Progenitor cell of endocrine pancreas (in vitro differentiated cells): ENCODE measurements at regions not wholly inside any gene's neighbourhood (a gene's known extent, or its start where the extent isn't known, plus 50 kb on each side); places are given as distances from the start of the nearest gene placed in this dataset.
"Not testable (repeated sequence)": the region's sequence is repeated elsewhere in the genome, so short reads cannot be mapped to it uniquely, and the experiment has no call there.

Experiments used
- DNase-seq: peaks from one replicate; pipeline ENCODE4 v3.0.0; 2021; ENCODE audit warnings: low spot score; ENCODE audit not compliant: unreplicated experiment
- H3K27ac Mint-ChIP-seq: 2 replicates; pipeline ENCODE4 v1.8.0; 2021; ENCODE audit warnings: mild to moderate bottlenecking, moderate library complexity, mixed read lengths
- H3K27me3 Mint-ChIP-seq: 2 replicates; pipeline ENCODE4 v1.8.0; 2021; ENCODE audit warnings: mixed read lengths
- H3K36me3 Mint-ChIP-seq: 2 replicates; pipeline ENCODE4 v1.8.0; 2022; ENCODE audit warnings: mixed read lengths; ENCODE audit not compliant: insufficient read depth
- H3K4me1 Mint-ChIP-seq: 2 replicates; pipeline ENCODE4 v1.8.0; 2021; ENCODE audit warnings: low read depth, mixed read lengths
- H3K4me3 Mint-ChIP-seq: 2 replicates; pipeline ENCODE4 v1.8.0; 2021; ENCODE audit warnings: low read depth, mild to moderate bottlenecking, moderate library complexity, mixed read lengths
- H3K9me3 Mint-ChIP-seq: 2 replicates; pipeline ENCODE4 v1.8.0; 2021; ENCODE audit warnings: low read depth, mixed read lengths
- CTCF ChIP-seq: fragments of 200-600 bp; sonication (generic); IDR thresholded peaks from one replicate; pipeline ENCODE4 v1.5.0; 2021; ENCODE audit warnings: antibody characterized with exemption, mild to moderate bottlenecking; ENCODE audit not compliant: unreplicated experiment

GRCh38 chr6:13874191-13874549, 50.6 kb upstream of the RNF182 start:
- DNase-seq = no peak
- H3K27ac Mint-ChIP-seq = peak overlapping the region; percentile 95
- no peaks in the 10 kb centered on the region for H3K27me3 Mint-ChIP-seq
- peaks cover 10% of the 10 kb centered on the region for H3K9me3 Mint-ChIP-seq
- H3K4me1 Mint-ChIP-seq = peaks cover 11% of the 10 kb centered on the region
- no peaks in the 10 kb centered on the region for H3K36me3 Mint-ChIP-seq
- TF ChIP-seq CTCF = no peak
- peak overlapping the region; percentile 71 for H3K4me3 Mint-ChIP-seq

- Mint-ChIP-seq H3K27me3 (no peaks in the 10 kb centered on the region), H3K9me3 (peaks cover 10% of the 10 kb centered on the region), H3K27ac (peak overlapping the region; percentile 95), H3K36me3 (no peaks in the 10 kb centered on the region), H3K4me1 (peaks cover 11% of the 10 kb centered on the region), H3K4me3 (peak overlapping the region; percentile 71)
- peak; percentile 87 for TF ChIP-seq CTCF
- peak; percentile 86 for DNase-seq
Measured at GRCh38 chr6:13873288-13874190, 51.2 kb upstream of the RNF182 start.

GRCh38 chr6:13872681-13873080, 52.1 kb upstream of the RNF182 start:
- DNase-seq = no peak
- peak overlapping the region; percentile 71 for H3K4me3 Mint-ChIP-seq

GRCh38 chr6:13872006-13872405, 52.7 kb upstream of the RNF182 start:
- not testable (repeated sequence) for H3K4me3 Mint-ChIP-seq, H3K27ac Mint-ChIP-seq, H3K36me3 Mint-ChIP-seq, H3K27me3 Mint-ChIP-seq, DNase-seq, H3K9me3 Mint-ChIP-seq
- H3K4me1 Mint-ChIP-seq = peaks cover 11% of the 10 kb centered on the region

More at GRCh38 chr6:13872681-13873080, 52.1 kb upstream of the RNF182 start:
- Mint-ChIP-seq H3K36me3 (no peaks in the 10 kb centered on the region), H3K9me3 (peaks cover 3% of the 10 kb centered on the region), H3K27me3 (no peaks in the 10 kb centered on the region), H3K4me1 (peaks cover 11% of the 10 kb centered on the region), H3K27ac (peak overlapping the region; percentile 95)
- TF ChIP-seq CTCF = no peak

- no peak overlapping the region for H3K4me3 Mint-ChIP-seq
- peaks cover 11% of the 10 kb centered on the region for H3K4me1 Mint-ChIP-seq
- no peak for TF ChIP-seq CTCF
- no peaks in the 10 kb centered on the region for H3K36me3 Mint-ChIP-seq
- no peak for DNase-seq
- H3K9me3 Mint-ChIP-seq = peaks cover 3% of the 10 kb centered on the region
- H3K27ac Mint-ChIP-seq = no peak overlapping the region
- no peaks in the 10 kb centered on the region for H3K27me3 Mint-ChIP-seq
Measured at GRCh38 chr6:13870214-13870830, 54.4 kb upstream of the RNF182 start.
